GM12891 (cell line): ENCODE measurements at regions not wholly inside any gene's neighbourhood (a gene's known extent, or its start where the extent isn't known, plus 50 kb on each side); places are given as distances from the start of the nearest gene placed in this dataset.

Source experiments
- PAX5 ChIP-seq: IDR thresholded peaks from 2 replicates; pipeline ENCODE4 v1.6.1; 2011; ENCODE audit warnings: low read length, moderate library complexity, mild to moderate bottlenecking; ENCODE audit not compliant: insufficient read depth, severe bottlenecking
- POLR2A ChIP-seq: IDR thresholded peaks from 2 replicates; pipeline ENCODE4 v1.6.1; 2011; ENCODE audit warnings: low read depth, low read length, control low read depth
- POLR2AphosphoS5 ChIP-seq: IDR thresholded peaks from 2 replicates; pipeline ENCODE4 v1.6.1; 2011; ENCODE audit warnings: low read depth, low read length, control low read depth
- POU2F2 ChIP-seq: IDR thresholded peaks from 2 replicates; pipeline ENCODE4 v1.6.1; 2011; ENCODE audit warnings: low read depth, mild to moderate bottlenecking, control low read depth, low read length, moderate library complexity
- SPI1 ChIP-seq: IDR thresholded peaks from 2 replicates; pipeline ENCODE4 v1.6.1; 2011; ENCODE audit warnings: low read depth, low read length, control low read depth
- TAF1 ChIP-seq: IDR thresholded peaks from 2 replicates; pipeline ENCODE4 v1.6.1; 2011; ENCODE audit warnings: low read depth, low read length, control low read depth

- TF ChIP-seq POLR2A: no peak
- no peak for TF ChIP-seq TAF1
- TF ChIP-seq POLR2AphosphoS5: no peak
- no peak for TF ChIP-seq SPI1
- TF ChIP-seq PAX5: no peak
- no peak for TF ChIP-seq POU2F2
Observed at GRCh38 chr5:155957884-155958283, 369.1 kb upstream of the SGCD start.
